ENCODE measurements at regions not wholly inside any gene's neighbourhood (a gene's known extent, or its start where the extent isn't known, plus 50 kb on each side); places are given as distances from the start of the nearest gene placed in this dataset.
A peak's percentile ranks its signal among the peaks of the same experiment; 100 is the strongest.

DNA sequence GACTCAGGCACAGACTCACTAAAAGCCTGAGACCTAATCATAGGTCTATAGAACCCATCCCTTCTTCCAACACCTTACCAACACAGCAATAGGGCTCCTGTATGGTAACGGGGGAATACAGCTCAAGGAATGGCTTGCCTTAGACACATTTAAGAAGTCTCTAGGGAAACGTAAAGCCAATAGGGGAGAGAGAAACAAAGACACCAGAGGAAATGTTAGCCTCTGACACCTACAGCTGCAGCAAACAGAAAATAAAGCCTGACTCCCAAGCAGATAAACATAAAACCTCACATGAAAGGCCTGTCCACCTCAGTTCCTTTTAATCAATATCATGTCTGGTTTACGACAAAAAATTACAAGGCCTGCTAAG, 51.1 kb upstream of the NCOA1 start:
- no peak for DNase-seq (ENCODE audit: low spot score)
- intact Hi-C loops (cut with DNase I): no loop called here

DNA sequence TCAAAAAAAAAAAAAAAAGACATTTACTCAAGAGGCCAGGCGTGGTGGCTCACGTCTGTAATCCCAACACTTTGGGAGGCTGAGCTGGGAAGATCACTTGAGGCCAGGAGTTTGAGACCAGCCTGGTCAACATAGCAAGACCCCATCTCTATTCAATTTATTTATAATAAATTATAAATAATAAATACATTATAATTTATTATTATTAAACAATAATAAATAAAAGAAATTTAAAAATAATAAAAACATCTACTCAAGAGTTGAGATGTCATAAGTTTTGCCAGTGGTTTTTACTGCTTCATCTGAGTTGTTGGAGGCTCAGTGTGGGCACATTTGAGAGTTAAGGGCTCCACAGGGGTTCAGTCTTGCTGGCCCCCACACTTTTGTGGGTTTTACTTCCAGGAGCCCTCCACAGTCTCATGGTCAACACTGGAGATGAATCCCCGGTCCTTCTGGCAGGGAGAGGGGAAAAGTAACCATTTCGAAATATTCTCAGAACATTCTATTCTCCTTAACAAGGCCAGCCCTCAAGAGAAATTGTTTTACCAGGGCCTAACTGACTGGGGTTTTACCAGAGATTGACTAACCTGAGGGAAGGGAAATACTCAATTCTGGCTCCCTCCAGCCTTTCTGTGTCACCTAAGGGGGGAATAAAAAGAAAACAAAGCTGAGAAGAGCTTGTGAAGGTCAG, 51.6 kb upstream of the NCOA1 start:
- intact Hi-C loops (cut with DNase I): no loop called here
- no peak for DNase-seq (ENCODE audit: low spot score)

DNA sequence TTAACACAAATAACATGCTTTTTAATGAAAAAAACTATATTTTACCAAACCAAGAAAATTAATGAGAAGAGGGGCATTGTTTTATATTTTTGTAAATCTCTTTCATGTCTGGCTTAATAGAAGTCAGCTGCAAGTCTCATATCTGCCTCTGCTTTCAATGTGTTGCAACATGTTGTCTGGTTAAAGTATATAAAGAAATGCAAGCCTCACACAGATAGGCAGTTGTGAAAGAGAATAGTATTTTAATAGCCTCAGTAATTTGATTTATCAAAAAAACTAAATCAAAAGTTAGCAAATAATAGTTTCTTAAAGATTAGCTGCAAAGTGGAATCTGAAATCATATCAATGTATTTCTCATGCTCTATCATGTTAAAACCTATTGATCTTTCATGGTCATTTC, 52.9 kb upstream of the NCOA1 start:
- no peak for DNase-seq (ENCODE audit: low spot score)
- intact Hi-C loops (cut with DNase I): no loop called here

DNA sequence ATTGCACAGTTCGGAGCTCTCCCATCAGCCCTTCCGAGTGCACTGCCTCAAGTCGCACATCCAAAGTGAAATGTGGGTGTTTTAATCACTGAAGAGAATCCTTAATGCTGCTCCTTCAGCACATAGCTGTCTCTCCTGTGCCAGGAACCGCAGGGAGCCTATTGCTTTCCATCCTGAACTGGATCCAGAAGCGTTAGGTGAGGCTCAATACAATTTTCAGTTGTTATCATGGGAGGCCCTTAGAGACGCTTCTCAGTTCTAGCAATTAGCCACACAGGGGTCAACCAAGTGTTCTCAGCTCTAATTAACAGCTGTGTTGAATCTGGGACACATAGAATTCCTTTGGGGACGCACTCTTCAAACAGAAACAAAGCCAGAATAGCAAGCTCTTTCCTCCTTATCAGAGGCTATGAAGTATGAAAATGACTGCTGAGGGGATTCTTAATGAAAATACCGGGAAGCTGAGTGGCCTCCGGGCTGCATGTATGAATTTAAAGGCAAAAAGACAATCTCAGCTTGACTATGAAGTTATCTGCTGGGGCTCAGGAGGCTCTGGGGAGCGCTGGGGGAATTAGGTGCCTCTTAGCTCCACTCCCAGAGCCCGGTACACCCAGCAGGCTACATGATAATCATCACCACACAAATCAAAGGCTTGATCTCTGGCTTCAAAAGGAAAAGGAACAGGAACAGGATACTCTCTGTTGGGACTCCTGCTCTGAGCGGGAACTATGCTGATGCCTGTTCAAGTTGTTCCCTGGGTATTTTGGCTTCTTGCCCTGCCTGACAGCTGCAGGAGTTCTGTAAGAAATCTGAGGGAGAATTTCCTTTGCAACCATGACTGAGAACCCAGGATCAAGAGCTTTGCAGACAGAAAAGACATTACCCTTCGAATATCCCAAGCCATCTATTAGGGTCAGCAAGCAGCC, 55.4 kb upstream of the NCOA1 start:
- no peak for DNase-seq (ENCODE audit: low spot score)
- intact Hi-C loops (cut with DNase I): loop anchor here (2.0 kb wide), 1 partner anchor 55 kb away; the partner anchor contains the start of gene NCOA1

DNA sequence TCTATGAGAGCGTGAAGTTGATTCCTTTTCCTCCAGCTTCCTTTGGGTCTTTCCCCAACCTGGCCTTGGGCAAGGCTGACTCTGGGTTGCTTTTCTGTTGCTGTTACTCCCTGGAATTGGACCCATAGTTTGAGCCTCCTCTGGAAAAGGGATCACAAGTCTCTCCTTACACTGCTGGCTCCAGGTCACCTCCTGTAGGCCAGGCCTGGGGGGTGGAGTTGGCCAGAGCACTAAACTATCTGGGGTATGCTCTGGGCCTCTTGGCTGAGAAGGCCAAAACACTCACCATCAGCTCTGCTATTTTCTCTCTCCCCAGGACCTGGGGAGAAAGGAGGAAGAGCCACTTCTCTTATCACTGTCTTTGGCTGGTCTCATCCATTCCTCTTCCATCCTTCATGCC, 56.5 kb upstream of the NCOA1 start:
- no peak for DNase-seq (ENCODE audit: low spot score)
- intact Hi-C loops (cut with DNase I): loop anchor here (2.0 kb wide), 1 partner anchor 56 kb away; the partner anchor contains the start of gene NCOA1

DNA sequence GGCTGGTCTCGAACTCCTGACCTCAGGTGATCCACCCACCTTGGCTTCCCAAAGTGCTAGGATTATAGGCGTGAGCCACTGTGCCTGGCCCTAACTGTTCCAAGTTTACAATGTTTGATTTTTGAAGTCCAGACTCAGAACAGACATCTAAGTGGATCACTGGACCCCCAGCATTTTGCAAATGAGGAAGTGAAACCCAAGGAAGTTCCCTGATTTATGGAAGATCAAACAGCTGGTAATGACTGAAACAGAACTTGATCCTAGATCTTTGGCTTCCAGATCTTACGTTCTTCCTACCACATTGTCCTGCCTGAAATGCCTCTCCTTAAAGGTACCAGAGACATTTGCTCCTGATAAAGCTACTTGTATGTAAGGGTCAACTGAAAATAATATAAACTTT, 58.3 kb upstream of the NCOA1 start:
- no peak for DNase-seq (ENCODE audit: low spot score)
- intact Hi-C loops (cut with DNase I): no loop called here

DNA sequence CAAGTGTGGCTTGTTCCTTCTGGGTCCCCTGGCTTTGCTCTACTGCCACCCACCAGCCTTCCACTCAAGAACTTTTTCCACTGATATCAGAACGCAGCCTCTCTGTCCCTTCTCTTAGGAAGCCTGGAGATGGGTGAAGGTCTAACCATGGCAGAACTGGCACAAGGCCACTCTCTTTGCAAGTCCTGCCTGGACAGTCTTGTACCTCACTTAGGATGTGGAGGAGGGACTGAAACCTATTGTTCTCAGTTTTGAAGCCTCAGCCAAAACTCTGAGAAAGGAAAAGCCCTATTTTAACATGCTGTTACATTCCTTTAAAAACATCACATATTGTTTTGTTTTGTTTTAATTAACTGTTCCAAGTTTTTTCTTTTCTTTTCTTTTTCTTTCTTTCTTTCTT, 58.9 kb upstream of the NCOA1 start:
- intact Hi-C loops (cut with DNase I): no loop called here
- DNase-seq (ENCODE audit: low spot score): no peak

DNA sequence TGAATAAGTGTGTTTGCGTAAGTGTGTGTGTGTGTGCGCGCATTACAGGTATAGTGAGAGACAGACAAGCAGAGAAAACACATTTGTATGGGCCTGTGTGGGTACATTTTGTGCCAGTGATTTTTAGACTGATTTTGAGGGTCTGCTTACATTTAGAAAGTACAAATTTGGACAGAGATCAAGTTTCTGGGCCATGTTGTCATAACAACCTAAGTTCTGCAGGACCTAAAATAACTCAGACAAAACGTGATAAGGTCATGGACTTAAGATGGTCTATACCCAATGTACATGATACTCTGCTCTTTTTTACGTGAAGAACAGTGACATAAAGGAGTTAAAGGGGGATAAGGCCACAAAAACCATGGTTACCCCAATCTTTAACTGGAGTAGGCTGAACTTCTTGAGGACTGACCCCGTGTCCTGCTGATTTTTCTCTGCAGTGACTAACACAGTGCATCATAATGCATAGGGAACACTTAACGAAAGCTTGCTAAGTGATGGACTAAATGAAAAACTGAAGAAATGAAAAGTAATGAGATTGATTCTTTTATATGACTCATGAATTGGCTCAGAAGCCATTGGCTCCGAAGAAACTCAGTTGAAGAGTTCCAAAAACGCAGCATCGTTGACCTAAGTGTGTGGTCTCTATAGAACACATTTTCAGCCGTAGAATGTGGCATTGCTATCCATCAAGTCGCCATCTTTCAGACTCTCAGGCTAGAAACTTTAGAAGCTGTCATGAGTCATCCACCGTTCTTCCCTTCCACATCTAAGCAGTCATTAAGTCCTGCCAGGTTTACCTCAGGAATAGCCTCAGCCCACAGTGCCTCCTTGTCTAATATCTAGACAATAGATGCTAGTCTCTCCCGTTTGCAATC, 61.6 kb upstream of the NCOA1 start:
- intact Hi-C loops (cut with DNase I): no loop called here

DNA sequence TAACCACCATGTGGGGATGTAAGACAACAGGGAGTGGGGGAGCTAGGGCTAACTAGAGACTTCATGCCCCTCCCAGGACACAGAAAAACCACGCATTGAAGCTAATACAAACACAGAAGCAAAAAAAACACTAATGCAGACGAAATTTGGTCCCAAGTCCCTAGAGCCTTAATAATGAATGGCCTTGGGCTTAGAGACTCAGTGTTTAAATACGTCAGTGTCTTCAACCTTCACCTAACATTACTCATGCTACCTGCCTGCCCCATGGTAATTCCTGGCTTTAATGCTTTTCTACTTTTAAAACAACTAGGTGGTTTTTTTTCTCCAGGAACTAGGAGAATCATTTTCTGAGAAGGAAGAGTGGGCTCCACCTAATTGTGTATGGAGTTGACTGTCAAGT, 64.1 kb upstream of the ITSN2 start:
- no peak for DNase-seq (ENCODE audit: low spot score)
- intact Hi-C loops (cut with DNase I): no loop called here

More for the DNA sequence above, 61.6 kb upstream of the NCOA1 start:
- DNase-seq (ENCODE audit: low spot score): no peak

DNA sequence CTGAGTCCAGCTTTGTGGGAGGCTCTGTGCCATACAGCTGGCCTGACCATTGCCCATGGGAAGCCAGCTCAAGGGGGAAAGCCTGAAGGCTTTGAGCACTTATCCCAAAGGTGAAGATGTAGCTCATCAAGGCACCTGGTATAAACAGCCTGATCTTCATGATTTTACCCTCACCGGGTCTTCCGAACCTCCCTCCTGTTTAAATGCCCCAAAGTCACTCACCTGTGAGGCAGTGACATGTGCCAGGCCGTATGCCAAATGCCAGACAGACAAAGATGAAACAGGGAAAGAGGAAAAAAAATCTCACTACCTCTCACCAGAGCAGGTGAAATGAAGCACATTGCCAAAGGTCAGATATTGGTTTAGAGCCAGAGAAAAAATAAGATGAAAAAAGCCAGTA, 62.8 kb upstream of the ITSN2 start:
- DNase-seq (ENCODE audit: low spot score): no peak
- intact Hi-C loops (cut with DNase I): no loop called here

DNA sequence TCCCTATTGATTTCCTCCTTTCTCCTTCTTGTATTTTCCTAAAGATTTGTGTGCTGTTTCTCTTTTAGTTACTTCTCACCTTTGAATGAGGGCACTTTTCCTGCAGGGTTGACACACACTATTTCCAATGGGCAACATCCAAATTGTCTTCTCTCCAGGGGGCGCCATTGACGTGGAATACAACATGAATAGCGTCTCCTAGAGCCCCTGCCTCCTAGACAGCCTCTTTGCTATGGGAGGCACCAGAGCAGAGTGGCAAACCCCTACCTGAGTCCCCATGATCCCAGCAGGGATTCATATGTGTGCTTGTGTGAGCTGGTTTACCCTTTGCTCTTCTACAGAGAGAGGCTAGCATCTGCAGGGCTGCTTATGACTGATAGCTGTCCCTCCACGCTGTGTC, 61.3 kb upstream of the ITSN2 start:
- intact Hi-C loops (cut with DNase I): no loop called here
- peak; percentile 81 for DNase-seq (ENCODE audit: low spot score)

DNA sequence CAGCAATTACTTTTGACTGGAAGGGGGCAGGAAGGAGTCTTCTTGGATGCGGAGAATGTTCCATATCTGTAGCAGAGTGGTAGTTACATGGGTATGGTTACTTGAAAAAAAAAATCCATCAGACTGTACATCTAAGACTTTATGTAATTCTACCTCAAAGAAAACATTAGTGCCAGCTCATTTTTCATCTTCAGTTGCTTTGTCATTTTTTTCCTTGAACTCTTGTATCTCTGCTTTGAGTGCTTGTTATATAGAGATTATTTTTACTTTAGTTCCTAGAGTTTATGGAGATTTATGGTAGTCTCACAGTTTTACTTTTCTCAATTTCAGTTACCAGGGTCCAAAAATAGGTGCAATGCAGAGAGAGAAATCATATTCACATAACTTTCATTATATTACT, 60.0 kb upstream of the ITSN2 start:
- DNase-seq (ENCODE audit: low spot score): no peak
- intact Hi-C loops (cut with DNase I): no loop called here

DNA sequence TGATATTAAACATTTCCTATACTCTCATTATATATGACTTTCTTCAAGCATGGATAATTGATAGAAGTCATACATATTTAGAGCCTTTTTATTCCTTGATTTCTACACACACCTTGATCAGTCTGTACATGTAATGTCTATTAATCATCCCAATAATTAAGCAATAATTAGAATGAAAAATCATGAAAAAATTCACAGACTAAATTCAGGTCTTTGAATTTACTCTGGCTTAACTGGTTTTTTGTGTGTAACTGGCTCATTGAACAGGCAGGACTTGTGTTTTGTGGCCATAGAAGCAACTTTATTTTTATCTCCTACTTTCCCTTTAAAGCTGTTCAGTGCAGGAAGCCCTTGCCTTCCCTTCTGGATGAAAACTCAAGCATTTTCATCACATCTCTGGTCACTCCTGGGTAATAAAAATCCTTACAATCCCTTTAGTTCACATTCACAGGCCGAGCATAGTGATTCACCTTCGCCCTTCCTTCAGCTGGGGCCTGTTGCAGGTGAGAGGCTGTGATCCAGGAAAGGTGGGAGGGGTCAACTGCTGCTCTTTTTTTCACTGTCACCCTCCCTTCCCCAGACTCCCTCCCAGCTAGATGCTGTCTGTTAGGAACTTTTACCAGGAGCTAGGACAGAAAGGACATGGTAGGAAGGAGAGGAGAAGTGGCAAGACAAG, 58.0 kb upstream of the ITSN2 start:
- DNase-seq (ENCODE audit: low spot score): no peak
- intact Hi-C loops (cut with DNase I): no loop called here

DNA sequence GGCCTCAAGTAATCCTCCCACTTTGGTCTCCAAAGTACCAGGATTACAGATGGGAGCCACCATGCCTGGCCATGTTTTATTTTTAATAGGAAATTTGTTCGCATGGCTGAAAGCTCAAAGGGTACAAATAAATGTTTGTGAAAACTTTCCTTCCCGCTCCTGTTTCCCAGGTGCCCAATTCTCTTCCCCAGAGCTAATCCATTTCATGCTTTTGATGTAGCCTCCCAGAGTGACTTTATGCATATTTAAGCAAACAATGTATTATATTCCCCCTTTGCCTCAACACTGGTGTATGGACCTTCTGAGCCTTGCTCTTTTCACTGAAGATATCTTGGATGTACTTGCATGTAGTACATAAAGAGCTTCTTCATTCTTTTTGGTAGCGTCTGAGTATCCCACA, 52.5 kb upstream of the ITSN2 start:
- no peak for DNase-seq (ENCODE audit: low spot score)
- intact Hi-C loops (cut with DNase I): loop anchor here (5.0 kb wide), 1 partner anchor 784 kb away; no protein-coding TSS in a partner anchor

DNA sequence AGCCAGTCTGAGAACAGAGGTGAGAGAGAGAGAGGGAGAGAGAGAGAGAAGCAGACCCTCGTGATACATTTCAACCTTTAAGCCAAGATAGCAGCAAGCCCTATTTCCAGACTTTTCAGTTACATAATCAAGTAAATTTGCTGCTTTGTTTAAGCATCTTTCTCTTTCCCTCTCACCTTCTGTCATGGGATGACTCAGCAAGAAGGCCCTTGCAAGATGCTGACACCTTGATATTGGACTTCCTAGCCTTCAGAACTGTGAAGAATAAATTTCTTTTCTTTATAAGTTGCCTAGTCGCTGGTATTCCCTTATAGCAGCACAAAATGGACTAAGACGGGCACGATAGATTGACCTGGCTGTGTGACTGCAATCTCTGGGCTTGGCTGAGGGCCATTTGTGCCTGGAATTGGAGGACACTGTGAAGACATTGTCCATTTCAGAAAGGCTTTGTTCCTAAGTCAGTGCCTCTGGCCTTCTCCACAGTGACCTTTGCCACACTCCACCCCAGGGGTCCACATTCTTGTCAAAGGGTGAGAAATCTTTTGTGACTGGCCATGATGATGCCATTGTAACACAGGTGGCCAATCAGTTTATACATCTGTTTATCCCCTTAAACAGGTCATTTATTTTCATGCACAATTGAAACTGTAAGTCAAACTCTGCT, 51.3 kb upstream of the ITSN2 start:
- DNase-seq (ENCODE audit: low spot score): no peak
- intact Hi-C loops (cut with DNase I): loop anchor here (5.0 kb wide), 1 partner anchor 786 kb away; no protein-coding TSS in a partner anchor

DNA sequence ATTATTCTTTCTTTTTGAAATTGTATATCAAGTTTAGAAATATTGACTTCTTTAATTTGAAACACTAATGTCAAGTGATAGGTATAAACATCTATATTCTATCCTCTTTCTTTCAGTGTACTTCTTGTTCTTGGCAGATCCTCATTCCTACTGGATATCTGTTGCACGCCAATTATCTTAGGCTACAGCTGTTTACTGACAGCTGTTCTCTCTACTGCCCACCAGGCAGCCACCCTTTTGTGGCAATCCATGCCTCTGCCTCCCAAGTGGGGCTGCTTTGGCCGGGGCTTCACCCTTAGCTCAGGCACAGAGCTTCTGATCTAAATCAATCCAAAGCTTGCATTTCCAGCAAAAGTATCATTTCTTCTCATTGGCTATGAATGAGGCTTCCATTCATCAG, 50.6 kb upstream of the ITSN2 start:
- DNase-seq (ENCODE audit: low spot score): no peak
- intact Hi-C loops (cut with DNase I): loop anchor here (1.0 to 5.0 kb wide), 2 partner anchors 416 to 786 kb away; no protein-coding TSS in a partner anchor

DNA sequence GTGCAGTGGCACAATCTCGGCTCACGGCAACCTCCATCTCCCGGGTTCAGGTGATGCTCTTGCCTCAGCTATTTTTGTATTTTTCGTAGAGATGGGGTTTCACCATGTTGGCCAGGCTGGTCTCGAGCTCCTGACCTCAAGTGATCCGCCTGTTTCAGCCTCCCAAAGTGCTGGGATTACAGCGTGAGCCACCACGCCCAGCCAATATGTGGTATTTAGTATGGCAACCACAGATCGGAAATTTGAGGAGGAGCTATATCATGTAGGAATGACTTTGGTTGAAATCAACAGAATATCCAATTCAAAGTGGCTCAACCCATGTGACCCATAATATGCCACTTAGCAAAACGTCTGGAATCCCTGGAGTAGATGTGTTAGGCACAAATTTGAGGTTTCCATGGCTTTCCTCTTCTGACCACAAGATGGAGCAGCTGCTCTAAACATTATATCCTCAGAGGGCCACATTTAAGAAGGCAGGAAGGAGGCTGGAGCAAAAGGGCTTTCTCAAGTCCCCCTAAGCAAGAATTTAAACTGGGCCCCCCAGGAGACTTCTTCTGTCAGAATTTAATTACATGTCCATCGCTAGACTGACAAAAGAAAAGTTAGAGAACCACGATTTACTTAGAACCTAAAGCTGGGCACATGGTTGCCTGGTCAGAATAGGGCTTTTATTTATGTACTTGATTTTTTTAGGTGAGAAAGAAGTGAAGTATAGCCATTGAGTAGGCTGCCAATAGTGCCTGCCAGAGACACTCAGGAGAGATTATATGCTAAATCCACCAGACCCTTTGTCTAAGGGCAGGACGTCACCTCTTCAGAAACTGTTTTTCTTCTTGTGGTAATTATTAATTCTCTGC, 49.6 kb upstream of the ITSN2 start:
- intact Hi-C loops (cut with DNase I): loop anchor here (1.0 to 5.0 kb wide), 2 partner anchors 417 to 787 kb away; no protein-coding TSS in a partner anchor
- DNase-seq (ENCODE audit: low spot score): no peak
